ENCODE measurements at regions not wholly inside any gene's neighbourhood (a gene's known extent, or its start where the extent isn't known, plus 50 kb on each side); places are given as distances from the start of the nearest gene placed in this dataset.

GRCh38 chr3:39751286-39751685 is 58.1 kb upstream of the MYRIP start:
- DNase-seq = no peak

GRCh38 chr3:39752019-39752637 is 57.3 kb upstream of the MYRIP start:
- DNase-seq = no peak

- peak; percentile 1 for DNase-seq
Observed at GRCh38 chr3:39752751-39753150, 56.7 kb upstream of the MYRIP start.

- no peak for DNase-seq
Observed at GRCh38 chr3:39753391-39753790, 56.0 kb upstream of the MYRIP start.

GRCh38 chr3:39754549-39754948 is 54.9 kb upstream of the MYRIP start:
- DNase-seq = no peak

- no peak for DNase-seq
Observed at GRCh38 chr3:39755100-39755499, 54.3 kb upstream of the MYRIP start.

GRCh38 chr3:39757307-39757706 is 52.1 kb upstream of the MYRIP start:
- no peak for DNase-seq

Measured in fibroblast of skin of scalp (primary cell).